ENCODE measurements at regions not wholly inside any gene's neighbourhood (a gene's known extent, or its start where the extent isn't known, plus 50 kb on each side); places are given as distances from the start of the nearest gene placed in this dataset.

- no peak for TF ChIP-seq CTCF (optimal IDR thresholded peaks at IDR 0.05 in 1 of 3, IDR thresholded peaks at IDR 0.05 in 1 of 3, conservative IDR thresholded peaks at IDR 0.05 in 1 of 3; ENCODE audit: extremely low read depth in 1 of 3, insufficient read depth in 2 of 3, low read length in 3 of 3)
- TF ChIP-seq EZH2 (IDR thresholded peaks at IDR 0.05; ENCODE audit: low read length), result no peak
Observed at GRCh38 chr22:26786398-26786797, 129.0 kb downstream of the MIAT start.

Data from keratinocyte (primary cell).